ENCODE measurements at regions not wholly inside any gene's neighbourhood (a gene's known extent, or its start where the extent isn't known, plus 50 kb on each side); places are given as distances from the start of the nearest gene placed in this dataset.

DNA sequence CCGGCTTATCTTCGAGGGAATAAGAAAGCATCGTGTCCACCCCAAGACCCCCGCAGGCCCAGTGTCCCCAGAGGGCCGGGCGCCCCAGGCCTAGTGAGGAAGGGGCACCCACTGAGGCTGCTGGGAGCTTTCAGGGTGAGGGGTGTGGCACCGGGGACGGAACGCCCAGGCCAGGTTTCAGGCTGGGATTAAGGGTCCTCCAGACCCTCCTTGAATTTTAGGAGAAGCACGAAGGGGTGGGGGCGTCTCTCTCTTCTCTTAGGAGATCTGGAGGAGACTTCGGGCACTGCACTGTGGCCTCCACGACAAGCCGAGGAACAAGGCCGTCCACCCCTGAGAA is 96.8 kb downstream of the PDGFA start:
- intact Hi-C loops (cut with micrococcal nuclease; ENCODE audit: unreplicated experiment) (no loop called here), in situ Hi-C loops (cut with MboI) (no loop called here)
- no peak overlapping the region for H3K4me2 ChIP-seq (ENCODE audit: control insufficient read depth, insufficient read depth)
- FAIRE-seq (no peak), ATAC-seq (no peak), DNase-seq (ENCODE audit: low read depth, low spot score) (no peak)
- 56% methylated on average over 15 of the region's 15 CpGs for WGBS (ENCODE audit: insufficient coverage, insufficient replicate concordance, low lambda C conversion rate, missing lambda C conversion rate)
- no peaks in the 10 kb centered on the region for H4K20me1 ChIP-seq (ENCODE audit: control insufficient read depth, insufficient read depth)
- no peaks in the 10 kb centered on the region for H3K4me1 ChIP-seq (ENCODE audit: control insufficient read depth, insufficient read depth, low read length)
- no peaks in the 10 kb centered on the region for H3K36me3 ChIP-seq (ENCODE audit: control insufficient read depth in 2 of 2, insufficient read depth in 2 of 2, low read length in 1 of 2)
- POLR2A ChIA-PET, result no interaction called here
- RAD21 ChIA-PET (ENCODE audit: unreplicated experiment), result no interaction called here
- H3K4me3 ChIP-seq, result no peak overlapping the region
- CTCF ChIA-PET, result no interaction called here
- no peaks in the 10 kb centered on the region; the same call in 2 of the 3 replicates for H3K9me3 ChIP-seq (replicated peaks; ENCODE audit: control insufficient read depth, insufficient read depth, low read length)
- H3K79me2 ChIP-seq (ENCODE audit: control insufficient read depth, insufficient read depth, low read length), result no peaks in the 10 kb centered on the region
- BruUV-seq (replicated peaks), result no TSS peak
- no peak overlapping the region for H3K27ac ChIP-seq (ENCODE audit: control insufficient read depth, insufficient read depth)
- no peak overlapping the region for H3K9ac ChIP-seq (ENCODE audit: control insufficient read depth, insufficient read depth, low read length)
- no peak for TF ChIP-seq RB1 (IDR thresholded peaks at IDR 0.05; ENCODE audit: borderline replicate concordance)
- TF ChIP-seq NRF1 (conservative IDR thresholded peaks at IDR 0.05; ENCODE audit: low read depth, low read length), result no peak
- no peak for TF ChIP-seq NFYB (IDR thresholded peaks at IDR 0.05; ENCODE audit: insufficient read depth, low read depth, low read length)
- TF ChIP-seq, protein P1, sequence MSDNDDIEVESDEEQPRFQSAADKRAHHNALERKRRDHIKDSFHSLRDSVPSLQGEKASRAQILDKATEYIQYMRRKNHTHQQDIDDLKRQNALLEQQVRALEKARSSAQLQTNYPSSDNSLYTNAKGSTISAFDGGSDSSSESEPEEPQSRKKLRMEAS (IDR thresholded peaks at IDR 0.05; ENCODE audit: low read depth, low read length), result no peak
- TF ChIP-seq, protein P2, sequence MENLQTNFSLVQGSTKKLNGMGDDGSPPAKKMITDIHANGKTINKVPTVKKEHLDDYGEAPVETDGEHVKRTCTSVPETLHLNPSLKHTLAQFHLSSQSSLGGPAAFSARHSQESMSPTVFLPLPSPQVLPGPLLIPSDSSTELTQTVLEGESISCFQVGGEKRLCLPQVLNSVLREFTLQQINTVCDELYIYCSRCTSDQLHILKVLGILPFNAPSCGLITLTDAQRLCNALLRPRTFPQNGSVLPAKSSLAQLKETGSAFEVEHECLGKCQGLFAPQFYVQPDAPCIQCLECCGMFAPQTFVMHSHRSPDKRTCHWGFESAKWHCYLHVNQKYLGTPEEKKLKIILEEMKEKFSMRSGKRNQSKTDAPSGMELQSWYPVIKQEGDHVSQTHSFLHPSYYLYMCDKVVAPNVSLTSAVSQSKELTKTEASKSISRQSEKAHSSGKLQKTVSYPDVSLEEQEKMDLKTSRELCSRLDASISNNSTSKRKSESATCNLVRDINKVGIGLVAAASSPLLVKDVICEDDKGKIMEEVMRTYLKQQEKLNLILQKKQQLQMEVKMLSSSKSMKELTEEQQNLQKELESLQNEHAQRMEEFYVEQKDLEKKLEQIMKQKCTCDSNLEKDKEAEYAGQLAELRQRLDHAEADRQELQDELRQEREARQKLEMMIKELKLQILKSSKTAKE (IDR thresholded peaks at IDR 0.05; ENCODE audit: low read depth, poor library complexity, severe bottlenecking), result no peak
- TF ChIP-seq, protein P3, sequence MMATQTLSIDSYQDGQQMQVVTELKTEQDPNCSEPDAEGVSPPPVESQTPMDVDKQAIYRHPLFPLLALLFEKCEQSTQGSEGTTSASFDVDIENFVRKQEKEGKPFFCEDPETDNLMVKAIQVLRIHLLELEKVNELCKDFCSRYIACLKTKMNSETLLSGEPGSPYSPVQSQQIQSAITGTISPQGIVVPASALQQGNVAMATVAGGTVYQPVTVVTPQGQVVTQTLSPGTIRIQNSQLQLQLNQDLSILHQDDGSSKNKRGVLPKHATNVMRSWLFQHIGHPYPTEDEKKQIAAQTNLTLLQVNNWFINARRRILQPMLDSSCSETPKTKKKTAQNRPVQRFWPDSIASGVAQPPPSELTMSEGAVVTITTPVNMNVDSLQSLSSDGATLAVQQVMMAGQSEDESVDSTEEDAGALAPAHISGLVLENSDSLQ (IDR thresholded peaks at IDR 0.05), result no peak
- TF ChIP-seq PAX8 (IDR thresholded peaks at IDR 0.05), result no peak
- TF ChIP-seq SMAD5 (IDR thresholded peaks at IDR 0.05; ENCODE audit: low read depth), result no peak
- TF ChIP-seq SREBF1 (IDR thresholded peaks at IDR 0.05; ENCODE audit: low read length), result no peak
- TF ChIP-seq NR2F1 (conservative IDR thresholded peaks at IDR 0.05), result no peak
- TF ChIP-seq, protein P4, sequence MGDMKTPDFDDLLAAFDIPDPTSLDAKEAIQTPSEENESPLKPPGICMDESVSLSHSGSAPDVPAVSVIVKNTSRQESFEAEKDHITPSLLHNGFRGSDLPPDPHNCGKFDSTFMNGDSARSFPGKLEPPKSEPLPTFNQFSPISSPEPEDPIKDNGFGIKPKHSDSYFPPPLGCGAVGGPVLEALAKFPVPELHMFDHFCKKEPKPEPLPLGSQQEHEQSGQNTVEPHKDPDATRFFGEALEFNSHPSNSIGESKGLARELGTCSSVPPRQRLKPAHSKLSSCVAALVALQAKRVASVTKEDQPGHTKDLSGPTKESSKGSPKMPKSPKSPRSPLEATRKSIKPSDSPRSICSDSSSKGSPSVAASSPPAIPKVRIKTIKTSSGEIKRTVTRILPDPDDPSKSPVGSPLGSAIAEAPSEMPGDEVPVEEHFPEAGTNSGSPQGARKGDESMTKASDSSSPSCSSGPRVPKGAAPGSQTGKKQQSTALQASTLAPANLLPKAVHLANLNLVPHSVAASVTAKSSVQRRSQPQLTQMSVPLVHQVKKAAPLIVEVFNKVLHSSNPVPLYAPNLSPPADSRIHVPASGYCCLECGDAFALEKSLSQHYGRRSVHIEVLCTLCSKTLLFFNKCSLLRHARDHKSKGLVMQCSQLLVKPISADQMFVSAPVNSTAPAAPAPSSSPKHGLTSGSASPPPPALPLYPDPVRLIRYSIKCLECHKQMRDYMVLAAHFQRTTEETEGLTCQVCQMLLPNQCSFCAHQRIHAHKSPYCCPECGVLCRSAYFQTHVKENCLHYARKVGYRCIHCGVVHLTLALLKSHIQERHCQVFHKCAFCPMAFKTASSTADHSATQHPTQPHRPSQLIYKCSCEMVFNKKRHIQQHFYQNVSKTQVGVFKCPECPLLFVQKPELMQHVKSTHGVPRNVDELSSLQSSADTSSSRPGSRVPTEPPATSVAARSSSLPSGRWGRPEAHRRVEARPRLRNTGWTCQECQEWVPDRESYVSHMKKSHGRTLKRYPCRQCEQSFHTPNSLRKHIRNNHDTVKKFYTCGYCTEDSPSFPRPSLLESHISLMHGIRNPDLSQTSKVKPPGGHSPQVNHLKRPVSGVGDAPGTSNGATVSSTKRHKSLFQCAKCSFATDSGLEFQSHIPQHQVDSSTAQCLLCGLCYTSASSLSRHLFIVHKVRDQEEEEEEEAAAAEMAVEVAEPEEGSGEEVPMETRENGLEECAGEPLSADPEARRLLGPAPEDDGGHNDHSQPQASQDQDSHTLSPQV (IDR thresholded peaks at IDR 0.05), result no peak
- TF ChIP-seq, protein P5, sequence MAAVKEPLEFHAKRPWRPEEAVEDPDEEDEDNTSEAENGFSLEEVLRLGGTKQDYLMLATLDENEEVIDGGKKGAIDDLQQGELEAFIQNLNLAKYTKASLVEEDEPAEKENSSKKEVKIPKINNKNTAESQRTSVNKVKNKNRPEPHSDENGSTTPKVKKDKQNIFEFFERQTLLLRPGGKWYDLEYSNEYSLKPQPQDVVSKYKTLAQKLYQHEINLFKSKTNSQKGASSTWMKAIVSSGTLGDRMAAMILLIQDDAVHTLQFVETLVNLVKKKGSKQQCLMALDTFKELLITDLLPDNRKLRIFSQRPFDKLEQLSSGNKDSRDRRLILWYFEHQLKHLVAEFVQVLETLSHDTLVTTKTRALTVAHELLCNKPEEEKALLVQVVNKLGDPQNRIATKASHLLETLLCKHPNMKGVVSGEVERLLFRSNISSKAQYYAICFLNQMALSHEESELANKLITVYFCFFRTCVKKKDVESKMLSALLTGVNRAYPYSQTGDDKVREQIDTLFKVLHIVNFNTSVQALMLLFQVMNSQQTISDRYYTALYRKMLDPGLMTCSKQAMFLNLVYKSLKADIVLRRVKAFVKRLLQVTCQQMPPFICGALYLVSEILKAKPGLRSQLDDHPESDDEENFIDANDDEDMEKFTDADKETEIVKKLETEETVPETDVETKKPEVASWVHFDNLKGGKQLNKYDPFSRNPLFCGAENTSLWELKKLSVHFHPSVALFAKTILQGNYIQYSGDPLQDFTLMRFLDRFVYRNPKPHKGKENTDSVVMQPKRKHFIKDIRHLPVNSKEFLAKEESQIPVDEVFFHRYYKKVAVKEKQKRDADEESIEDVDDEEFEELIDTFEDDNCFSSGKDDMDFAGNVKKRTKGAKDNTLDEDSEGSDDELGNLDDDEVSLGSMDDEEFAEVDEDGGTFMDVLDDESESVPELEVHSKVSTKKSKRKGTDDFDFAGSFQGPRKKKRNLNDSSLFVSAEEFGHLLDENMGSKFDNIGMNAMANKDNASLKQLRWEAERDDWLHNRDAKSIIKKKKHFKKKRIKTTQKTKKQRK (IDR thresholded peaks at IDR 0.05; ENCODE audit: low read depth, low read length), result no peak
- TF ChIP-seq SPI1 (IDR thresholded peaks at IDR 0.05; ENCODE audit: borderline replicate concordance, insufficient read depth, low read depth, low read length), result no peak
- no peaks in the 10 kb centered on the region for H3K27me3 ChIP-seq (replicated peaks in 1 of 2; ENCODE audit: control insufficient read depth in 2 of 2, insufficient read depth in 2 of 2, low read length in 1 of 2)
- SMC1A ChIA-PET (ENCODE audit: uncharacterized antibody, unreplicated experiment), result no interaction called here
- no peak overlapping the region for H2AFZ ChIP-seq (ENCODE audit: control insufficient read depth, low read depth, low read length)

All from GM12878 (cell line).